SK-N-DZ (cell line): ENCODE measurements at regions not wholly inside any gene's neighbourhood (a gene's known extent, or its start where the extent isn't known, plus 50 kb on each side); places are given as distances from the start of the nearest gene placed in this dataset.
"Not testable (repeated sequence)": the region's sequence is repeated elsewhere in the genome, so short reads cannot be mapped to it uniquely, and the experiment has no call there.

Source experiments
- DNase-seq: peaks from one replicate; pipeline ENCODE4 v3.0.0-alpha.2; 2015; ENCODE audit warnings: low spot score

- DNase-seq = no peak
Measured at GRCh38 chr12:32010631-32011336, 51.6 kb downstream of the RESF1 start.

- DNase-seq = no peak
Measured at GRCh38 chr12:32012249-32012785, 53.1 kb downstream of the RESF1 start.

- DNase-seq = no peak
Measured at GRCh38 chr12:32015036-32015435, 55.8 kb downstream of the RESF1 start.

GRCh38 chr12:32016680-32017482 is 57.7 kb downstream of the RESF1 start:
- no peak for DNase-seq

GRCh38 chr12:32021346-32021773 is 62.1 kb downstream of the RESF1 start:
- DNase-seq = no peak

GRCh38 chr12:32022387-32022786 is 63.2 kb downstream of the RESF1 start:
- DNase-seq = not testable (repeated sequence)

GRCh38 chr12:32023861-32024260 is 64.6 kb downstream of the RESF1 start:
- not testable (repeated sequence) for DNase-seq

GRCh38 chr12:32024884-32025592 is 65.8 kb downstream of the RESF1 start:
- peak; percentile 43 for DNase-seq

GRCh38 chr12:32025906-32026305 is 66.7 kb downstream of the RESF1 start:
- no peak for DNase-seq

GRCh38 chr12:32027684-32028365 is 68.6 kb downstream of the RESF1 start:
- no peak for DNase-seq

- DNase-seq = no peak
Measured at GRCh38 chr12:32030151-32030550, 70.9 kb downstream of the RESF1 start.

- no peak for DNase-seq
Measured at GRCh38 chr12:32030676-32031075, 71.5 kb downstream of the RESF1 start.

GRCh38 chr12:32031109-32031508 is 71.9 kb downstream of the RESF1 start:
- no peak for DNase-seq

- no peak for DNase-seq
Measured at GRCh38 chr12:32032205-32032810, 73.1 kb downstream of the RESF1 start.

GRCh38 chr12:32033406-32033805 is 73.2 kb upstream of the BICD1 start:
- DNase-seq = peak; percentile 35

- no peak for DNase-seq
Measured at GRCh38 chr12:32034045-32034444, 72.6 kb upstream of the BICD1 start.

- DNase-seq = no peak
Measured at GRCh38 chr12:32036477-32037263, 70.0 kb upstream of the BICD1 start.

GRCh38 chr12:32039347-32039746 is 67.3 kb upstream of the BICD1 start:
- DNase-seq = peak; percentile 76

- no peak for DNase-seq
Measured at GRCh38 chr12:32039917-32040575, 66.6 kb upstream of the BICD1 start.
